H4 (cell line): ENCODE measurements at regions not wholly inside any gene's neighbourhood (a gene's known extent, or its start where the extent isn't known, plus 50 kb on each side); places are given as distances from the start of the nearest gene placed in this dataset.
"Not testable (repeated sequence)": the region's sequence is repeated elsewhere in the genome, so short reads cannot be mapped to it uniquely, and the experiment has no call there.

ENCODE experiments used
- DNase-seq: peaks from one replicate; pipeline ENCODE4 v3.0.0-alpha.2; 2015; ENCODE audit warnings: low spot score

GRCh38 chr6:137968901-137969300, 101.8 kb downstream of the TNFAIP3 start:
- no peak for DNase-seq

GRCh38 chr6:137969874-137970273, 102.8 kb downstream of the TNFAIP3 start:
- DNase-seq = no peak

- DNase-seq = no peak
These were observed 103.3 kb downstream of the TNFAIP3 start for GRCh38 chr6:137970368-137970767.

GRCh38 chr6:137973201-137973600, 106.1 kb downstream of the TNFAIP3 start:
- DNase-seq = no peak

- no peak for DNase-seq
These were observed 108.3 kb downstream of the TNFAIP3 start for GRCh38 chr6:137975188-137975940.

GRCh38 chr6:137976430-137976829, 109.4 kb downstream of the TNFAIP3 start:
- no peak for DNase-seq

GRCh38 chr6:137977206-137977605, 110.1 kb downstream of the TNFAIP3 start:
- DNase-seq = no peak

GRCh38 chr6:137977814-137978213, 110.8 kb downstream of the TNFAIP3 start:
- DNase-seq = no peak

- no peak for DNase-seq
These were observed 111.3 kb downstream of the TNFAIP3 start for GRCh38 chr6:137978252-137978896.

- not testable (repeated sequence) for DNase-seq
These were observed 112.2 kb downstream of the TNFAIP3 start for GRCh38 chr6:137979263-137979662.

- no peak for DNase-seq
These were observed 113.7 kb downstream of the TNFAIP3 start for GRCh38 chr6:137980777-137981176.

- no peak for DNase-seq
These were observed 114.7 kb downstream of the TNFAIP3 start for GRCh38 chr6:137981758-137982157.

GRCh38 chr6:137982418-137983189, 115.5 kb downstream of the TNFAIP3 start:
- DNase-seq = no peak

GRCh38 chr6:137983269-137983668, 116.2 kb downstream of the TNFAIP3 start:
- no peak for DNase-seq

- no peak for DNase-seq
These were observed 117.6 kb downstream of the PERP start for GRCh38 chr6:137989664-137990063.

GRCh38 chr6:137995371-137995770, 111.8 kb downstream of the PERP start:
- DNase-seq = no peak

GRCh38 chr6:137998461-137999019, 108.7 kb downstream of the PERP start:
- no peak for DNase-seq

GRCh38 chr6:137999815-138000214, 107.4 kb downstream of the PERP start:
- DNase-seq = no peak

GRCh38 chr6:138000941-138001340, 106.3 kb downstream of the PERP start:
- no peak for DNase-seq

GRCh38 chr6:138001750-138002349, 105.4 kb downstream of the PERP start:
- no peak for DNase-seq

GRCh38 chr6:138004430-138005287, 102.6 kb downstream of the PERP start:
- DNase-seq = no peak
